ENCODE measurements at regions not wholly inside any gene's neighbourhood (a gene's known extent, or its start where the extent isn't known, plus 50 kb on each side); places are given as distances from the start of the nearest gene placed in this dataset.
"Not testable (repeated sequence)": the region's sequence is repeated elsewhere in the genome, so short reads cannot be mapped to it uniquely, and the experiment has no call there.

- ChIA-PET CTCF (no interaction called here), POLR2A (no interaction called here)
- Mint-ChIP-seq H3K27ac (no peak overlapping the region), H3K27me3 (no peaks in the 10 kb centered on the region), H3K36me3 (no peaks in the 10 kb centered on the region), H3K4me1 (no peaks in the 10 kb centered on the region), H3K4me3 (no peak overlapping the region), H3K9me3 (peaks cover 0 to 12% (median 2%) of the 10 kb centered on the region in 11 donors)
- no peak for ATAC-seq
- Histone ChIP-seq H3K27me3 (ENCODE audit: control insufficient read depth in 2 of 2, insufficient read depth in 2 of 2, low read length in 2 of 2) (no peaks in the 10 kb centered on the region), H3K27ac (ENCODE audit: low read depth, low read length) (no peak overlapping the region), H3K4me3 (ENCODE audit: low read length) (no peak overlapping the region), H3K4me1 (ENCODE audit: control insufficient read depth in 2 of 2, insufficient read depth in 2 of 2, low read length in 2 of 2) (no peaks in the 10 kb centered on the region), H3K9me3 (ENCODE audit: control insufficient read depth in 2 of 3, low read length in 3 of 3) (no peaks in the 10 kb centered on the region), H3K36me3 (ENCODE audit: control insufficient read depth in 2 of 3, insufficient read depth in 3 of 3, low read length in 3 of 3) (no peaks in the 10 kb centered on the region)
- DNase-seq: no peak
- intact Hi-C loops (cut with micrococcal nuclease): no loop called here
Measured at GRCh38 chr12:43196268-43196907, 355.6 kb downstream of the ADAMTS20 start.

GRCh38 chr12:43193096-43193495 lies 358.9 kb downstream of the ADAMTS20 start:
- H3K27ac ChIP-seq (ENCODE audit: low read depth, low read length); CTCF ChIA-PET; H3K4me1 Mint-ChIP-seq; POLR2A ChIA-PET; H3K36me3 ChIP-seq (ENCODE audit: control insufficient read depth in 2 of 3, insufficient read depth in 3 of 3, low read length in 3 of 3); H3K9me3 ChIP-seq (ENCODE audit: control insufficient read depth in 2 of 3, low read length in 3 of 3); H3K27ac Mint-ChIP-seq; H3K36me3 Mint-ChIP-seq; H3K4me3 Mint-ChIP-seq; H3K4me3 ChIP-seq (ENCODE audit: low read length); ATAC-seq; H3K27me3 Mint-ChIP-seq; DNase-seq; H3K4me1 ChIP-seq (ENCODE audit: control insufficient read depth in 2 of 2, insufficient read depth in 2 of 2, low read length in 2 of 2); intact Hi-C loops (cut with micrococcal nuclease); H3K27me3 ChIP-seq (ENCODE audit: control insufficient read depth in 2 of 2, insufficient read depth in 2 of 2, low read length in 2 of 2): not testable (repeated sequence)
- H3K9me3 Mint-ChIP-seq: peaks cover 0 to 18% (median 6%) of the 10 kb centered on the region in 11 donors

- DNase-seq; H3K36me3 Mint-ChIP-seq; H3K9me3 ChIP-seq (ENCODE audit: control insufficient read depth in 2 of 3, low read length in 3 of 3); intact Hi-C loops (cut with micrococcal nuclease); H3K4me3 ChIP-seq (ENCODE audit: low read length); H3K27ac ChIP-seq (ENCODE audit: low read depth, low read length); H3K27ac Mint-ChIP-seq; POLR2A ChIA-PET; H3K36me3 ChIP-seq (ENCODE audit: control insufficient read depth in 2 of 3, insufficient read depth in 3 of 3, low read length in 3 of 3); CTCF ChIA-PET; ATAC-seq; H3K4me3 Mint-ChIP-seq; H3K4me1 Mint-ChIP-seq; H3K27me3 ChIP-seq (ENCODE audit: control insufficient read depth in 2 of 2, insufficient read depth in 2 of 2, low read length in 2 of 2); H3K4me1 ChIP-seq (ENCODE audit: control insufficient read depth in 2 of 2, insufficient read depth in 2 of 2, low read length in 2 of 2); H3K27me3 Mint-ChIP-seq: not testable (repeated sequence)
- peaks cover 0 to 18% (median 7%) of the 10 kb centered on the region in 11 donors for H3K9me3 Mint-ChIP-seq
Measured at GRCh38 chr12:43192442-43192841, 359.6 kb downstream of the ADAMTS20 start.

- no peak overlapping the region for H3K4me3 Mint-ChIP-seq
- intact Hi-C loops (cut with micrococcal nuclease): no loop called here
- H3K9me3 ChIP-seq (ENCODE audit: control insufficient read depth in 2 of 3, low read length in 3 of 3): no peaks in the 10 kb centered on the region
- ATAC-seq: no peak
- POLR2A ChIA-PET: no interaction called here
- no peaks in the 10 kb centered on the region for H3K36me3 Mint-ChIP-seq
- H3K27me3 Mint-ChIP-seq: no peaks in the 10 kb centered on the region
- no peaks in the 10 kb centered on the region for H3K4me1 Mint-ChIP-seq
- H3K4me3 ChIP-seq (ENCODE audit: low read length): no peak overlapping the region
- H3K27ac Mint-ChIP-seq: no peak overlapping the region
- H3K27me3 ChIP-seq (ENCODE audit: control insufficient read depth in 2 of 2, insufficient read depth in 2 of 2, low read length in 2 of 2): no peaks in the 10 kb centered on the region
- H3K4me1 ChIP-seq (ENCODE audit: control insufficient read depth in 2 of 2, insufficient read depth in 2 of 2, low read length in 2 of 2): no peaks in the 10 kb centered on the region
- no peak overlapping the region for H3K27ac ChIP-seq (ENCODE audit: low read depth, low read length)
- H3K36me3 ChIP-seq (ENCODE audit: control insufficient read depth in 2 of 3, insufficient read depth in 3 of 3, low read length in 3 of 3): no peaks in the 10 kb centered on the region
- DNase-seq: no peak
- CTCF ChIA-PET: no interaction called here
- peaks cover 2 to 23% (median 8%) of the 10 kb centered on the region in 11 donors for H3K9me3 Mint-ChIP-seq
Measured at GRCh38 chr12:43180242-43180641, 371.8 kb downstream of the ADAMTS20 start.

GRCh38 chr12:43179486-43179885 lies 372.5 kb downstream of the ADAMTS20 start:
- Histone ChIP-seq H3K36me3 (ENCODE audit: control insufficient read depth in 2 of 3, insufficient read depth in 3 of 3, low read length in 3 of 3) (no peaks in the 10 kb centered on the region), H3K27me3 (ENCODE audit: control insufficient read depth in 2 of 2, insufficient read depth in 2 of 2, low read length in 2 of 2) (no peaks in the 10 kb centered on the region), H3K4me1 (ENCODE audit: control insufficient read depth in 2 of 2, insufficient read depth in 2 of 2, low read length in 2 of 2) (no peaks in the 10 kb centered on the region), H3K4me3 (ENCODE audit: low read length) (no peak overlapping the region), H3K9me3 (ENCODE audit: control insufficient read depth in 2 of 3, low read length in 3 of 3) (no peaks in the 10 kb centered on the region), H3K27ac (ENCODE audit: low read depth, low read length) (no peak overlapping the region)
- H3K36me3 Mint-ChIP-seq: no peaks in the 10 kb centered on the region
- H3K4me1 Mint-ChIP-seq: no peaks in the 10 kb centered on the region
- no peak overlapping the region for H3K27ac Mint-ChIP-seq
- peaks cover 0 to 16% (median 8%) of the 10 kb centered on the region in 11 donors for H3K9me3 Mint-ChIP-seq
- intact Hi-C loops (cut with micrococcal nuclease): no loop called here
- ChIA-PET POLR2A (no interaction called here), CTCF (no interaction called here)
- no peak overlapping the region for H3K4me3 Mint-ChIP-seq
- ATAC-seq: no peak
- no peak for DNase-seq
- no peaks in the 10 kb centered on the region for H3K27me3 Mint-ChIP-seq

- intact Hi-C loops (cut with micrococcal nuclease): no loop called here
- H3K9me3 Mint-ChIP-seq: peaks cover 0 to 8% (median 2%) of the 10 kb centered on the region in 11 donors
- no peaks in the 10 kb centered on the region for H3K27me3 ChIP-seq (ENCODE audit: control insufficient read depth in 2 of 2, insufficient read depth in 2 of 2, low read length in 2 of 2)
- H3K4me3 Mint-ChIP-seq: no peak overlapping the region
- no peaks in the 10 kb centered on the region for H3K4me1 ChIP-seq (ENCODE audit: control insufficient read depth in 2 of 2, insufficient read depth in 2 of 2, low read length in 2 of 2)
- ATAC-seq (no peak), DNase-seq (no peak)
- H3K4me3 ChIP-seq (ENCODE audit: low read length): no peak overlapping the region
- no peak overlapping the region for H3K27ac Mint-ChIP-seq
- no peak overlapping the region for H3K27ac ChIP-seq (ENCODE audit: low read depth, low read length)
- no peaks in the 10 kb centered on the region for H3K27me3 Mint-ChIP-seq
- no peaks in the 10 kb centered on the region for H3K36me3 ChIP-seq (ENCODE audit: control insufficient read depth in 2 of 3, insufficient read depth in 3 of 3, low read length in 3 of 3)
- no peaks in the 10 kb centered on the region for H3K4me1 Mint-ChIP-seq
- H3K36me3 Mint-ChIP-seq: no peaks in the 10 kb centered on the region
- POLR2A ChIA-PET: no interaction called here
- CTCF ChIA-PET: no interaction called here
- no peaks in the 10 kb centered on the region for H3K9me3 ChIP-seq (ENCODE audit: control insufficient read depth in 2 of 3, low read length in 3 of 3)
Measured at GRCh38 chr12:43177276-43177675, 374.7 kb downstream of the ADAMTS20 start.

GRCh38 chr12:43169115-43169681 lies 382.8 kb downstream of the ADAMTS20 start:
- peaks cover 0 to 2% (median 0%) of the 10 kb centered on the region in 11 donors for H3K9me3 Mint-ChIP-seq
- DNase-seq (no peak), ATAC-seq (no peak)
- H3K4me1 Mint-ChIP-seq: no peaks in the 10 kb centered on the region
- H3K27ac ChIP-seq (ENCODE audit: low read depth, low read length): no peak overlapping the region
- H3K4me1 ChIP-seq (ENCODE audit: control insufficient read depth in 2 of 2, insufficient read depth in 2 of 2, low read length in 2 of 2): no peaks in the 10 kb centered on the region
- ChIA-PET CTCF (no interaction called here), POLR2A (no interaction called here)
- no peaks in the 10 kb centered on the region for H3K36me3 Mint-ChIP-seq
- no peak overlapping the region for H3K4me3 Mint-ChIP-seq
- H3K36me3 ChIP-seq (ENCODE audit: control insufficient read depth in 2 of 3, insufficient read depth in 3 of 3, low read length in 3 of 3): no peaks in the 10 kb centered on the region
- H3K4me3 ChIP-seq (ENCODE audit: low read length): no peak overlapping the region
- no peaks in the 10 kb centered on the region for H3K27me3 ChIP-seq (ENCODE audit: control insufficient read depth in 2 of 2, insufficient read depth in 2 of 2, low read length in 2 of 2)
- H3K27ac Mint-ChIP-seq: no peak overlapping the region
- intact Hi-C loops (cut with micrococcal nuclease): no loop called here
- H3K27me3 Mint-ChIP-seq: no peaks in the 10 kb centered on the region
- H3K9me3 ChIP-seq (ENCODE audit: control insufficient read depth in 2 of 3, low read length in 3 of 3): no peaks in the 10 kb centered on the region
